WTC11 (cell line): ENCODE measurements at regions not wholly inside any gene's neighbourhood (a gene's known extent, or its start where the extent isn't known, plus 50 kb on each side); places are given as distances from the start of the nearest gene placed in this dataset.

ENCODE experiments used
- ATF1 ChIP-seq: sonication (generic); formaldehyde crosslinking; IDR thresholded peaks from 2 replicates; pipeline ENCODE4 v1.8.1; 2023; ENCODE audit warnings: mild to moderate bottlenecking, moderate library complexity, missing genetic modification reagents
- ATF3 ChIP-seq: sonication (generic); formaldehyde crosslinking; conservative IDR thresholded peaks from 2 replicates; pipeline ENCODE4 v1.8.1; 2022; ENCODE audit warnings: mild to moderate bottlenecking, missing genetic modification reagents
- CREB1 ChIP-seq: sonication (generic); formaldehyde crosslinking; IDR thresholded peaks from 2 replicates; pipeline ENCODE4 v1.8.0; 2023; ENCODE audit warnings: mild to moderate bottlenecking, missing genetic modification reagents
- CTCF ChIP-seq: fragments of 200-600 bp; IDR thresholded peaks from 2 replicates; pipeline ENCODE4 v1.8.0; 2022; ENCODE audit warnings: antibody characterized with exemption
- NR2C2 ChIP-seq: sonication (generic); formaldehyde crosslinking; IDR thresholded peaks from 2 replicates; pipeline ENCODE4 v1.8.0; 2022; ENCODE audit warnings: mild to moderate bottlenecking, missing genetic modification reagents
- RELA ChIP-seq: sonication (generic); formaldehyde crosslinking; IDR thresholded peaks from 2 replicates; pipeline ENCODE4 v1.8.1; 2022; ENCODE audit warnings: missing genetic modification reagents, mild to moderate bottlenecking, borderline replicate concordance
- RORB ChIP-seq: fragments of 250-450 bp; sonication (Bioruptor Pico); IDR thresholded peaks from 2 replicates; pipeline ENCODE4 v1.9.0; 2021; ENCODE audit warnings: mild to moderate bottlenecking
- SP1 ChIP-seq: sonication (generic); formaldehyde crosslinking; conservative IDR thresholded peaks from 2 replicates; pipeline ENCODE4 v1.8.1; 2022; ENCODE audit warnings: missing genetic modification reagents
- TCF7 ChIP-seq: sonication (generic); formaldehyde crosslinking; IDR thresholded peaks from 2 replicates; pipeline ENCODE4 v1.8.0; 2022; ENCODE audit warnings: mild to moderate bottlenecking, low read depth, missing genetic modification reagents, moderate library complexity
- ZNF121 ChIP-seq: sonication (generic); formaldehyde crosslinking; IDR thresholded peaks from 2 replicates; pipeline ENCODE4 v1.8.0; 2023; ENCODE audit warnings: missing genetic modification reagents
- ZNF423 ChIP-seq: fragments of 250-450 bp; sonication (Bioruptor Pico); IDR thresholded peaks from 2 replicates; pipeline ENCODE4 v2.1.2; 2022; ENCODE audit warnings: mild to moderate bottlenecking, moderate library complexity

- TF ChIP-seq ATF1 (CRISPR knock-in tag) (no peak), TCF7 (CRISPR knock-in tag) (no peak), CTCF (no peak), ZNF423 (no peak), SP1 (no peak), ATF3 (no peak), ZNF121 (CRISPR knock-in tag) (no peak), RORB (CRISPR knock-in tag) (no peak), CREB1 (CRISPR knock-in tag) (no peak), RELA (CRISPR knock-in tag) (no peak), NR2C2 (no peak)
These were observed 71.9 kb downstream of the FOXD1 start for GRCh38 chr5:73376618-73377170.
